NOMO-1 treated with dmso at 0.1 percent for 144 hours (cell line): ENCODE measurements at regions not wholly inside any gene's neighbourhood (a gene's known extent, or its start where the extent isn't known, plus 50 kb on each side); places are given as distances from the start of the nearest gene placed in this dataset.
"Not testable (repeated sequence)": the region's sequence is repeated elsewhere in the genome, so short reads cannot be mapped to it uniquely, and the experiment has no call there.

ENCODE experiments used
- DNase-seq: peaks from one replicate; lab custom pipeline; 2025; ENCODE audit not compliant: unreplicated experiment; lab: John Stamatoyannopoulos, UW

DNA sequence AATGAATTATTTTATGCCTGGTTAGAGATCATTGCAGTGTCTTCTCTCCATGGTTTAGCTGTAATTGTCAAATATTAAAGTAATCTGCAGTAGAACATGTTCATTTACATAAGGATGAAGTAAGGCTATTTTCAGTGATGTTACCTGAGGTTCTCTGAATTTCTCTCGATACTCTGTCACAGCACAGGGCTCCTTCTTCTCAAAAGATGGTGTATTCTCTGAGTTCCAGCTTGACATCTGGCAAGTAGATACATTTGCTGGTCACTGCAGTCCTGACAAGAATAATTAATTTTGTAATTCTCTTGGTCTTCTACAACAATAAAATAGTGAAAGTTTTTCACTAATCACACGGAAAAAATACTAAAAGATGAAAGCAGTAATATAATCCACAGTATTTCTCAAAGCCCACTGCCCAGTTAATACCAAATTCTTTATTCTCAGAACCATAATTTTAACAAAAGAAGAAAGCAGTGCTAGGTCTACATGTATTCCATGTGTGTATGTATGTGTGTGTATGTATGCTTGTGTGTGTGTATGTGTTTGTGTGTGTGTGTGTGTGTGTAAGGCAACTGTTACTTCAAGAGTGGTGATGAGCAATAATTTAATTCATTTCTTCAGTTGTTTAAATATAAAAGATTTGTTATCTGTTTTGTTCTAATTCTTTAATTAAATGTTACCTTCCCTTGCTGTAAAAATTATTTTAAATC, 1165.5 kb upstream of the SLC39A10 start:
- DNase-seq: no peak

DNA sequence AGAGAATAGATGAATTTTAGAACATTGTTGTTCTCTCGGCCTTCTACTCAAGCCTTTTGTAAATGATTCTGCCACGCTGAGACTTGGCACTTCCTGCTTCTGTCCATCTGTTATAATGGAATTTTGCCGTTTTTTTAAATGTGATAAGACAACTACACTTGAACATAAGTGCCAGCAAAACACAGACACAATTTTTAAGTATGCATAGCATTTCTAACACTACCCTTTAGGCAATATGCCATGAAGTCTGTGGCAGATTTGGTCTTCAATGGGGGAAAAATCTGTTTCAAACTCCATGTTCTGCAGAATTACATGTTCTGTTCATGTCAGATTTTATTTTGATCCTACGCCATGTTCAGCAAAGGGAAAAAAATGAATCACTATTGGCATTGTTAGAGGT, 1170.7 kb upstream of the SLC39A10 start:
- no peak for DNase-seq

DNA sequence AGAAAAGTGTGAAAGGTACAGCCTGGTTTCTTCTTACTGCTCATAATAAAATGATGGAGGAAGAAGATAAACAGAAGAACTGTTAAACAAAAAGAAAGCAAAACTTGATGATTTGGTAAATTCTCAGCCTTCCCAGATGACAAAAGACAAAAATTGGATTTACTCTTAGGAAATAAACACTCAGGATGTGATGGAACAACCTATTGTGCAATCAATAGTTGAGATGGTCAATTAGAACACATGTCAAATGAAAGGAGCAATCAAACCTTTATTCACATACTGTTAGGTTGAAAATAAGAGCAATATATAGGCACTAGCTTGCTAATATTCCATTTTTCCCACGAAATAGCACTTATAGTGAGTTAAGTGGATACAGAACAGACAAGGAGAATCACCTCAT, 1174.0 kb upstream of the SLC39A10 start:
- DNase-seq: no peak

DNA sequence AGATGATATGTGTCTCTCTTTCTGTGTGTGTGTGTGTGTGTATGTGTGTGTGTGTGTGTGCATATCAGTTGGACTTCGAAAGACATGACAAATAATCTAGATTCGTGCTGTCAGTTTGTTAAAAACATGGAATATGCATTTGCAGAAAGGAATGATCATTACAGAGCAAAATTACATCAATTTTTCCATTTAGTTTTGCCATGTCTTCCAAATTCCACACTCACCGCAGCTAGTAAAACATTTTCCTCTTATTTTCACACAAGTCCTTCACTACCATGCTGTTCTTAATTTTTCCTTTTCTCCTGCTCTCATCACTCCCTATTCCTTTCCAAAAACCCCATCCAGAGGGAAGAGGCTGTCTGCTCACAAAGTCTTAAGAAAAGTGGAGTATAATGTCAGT, 1191.4 kb upstream of the SLC39A10 start:
- DNase-seq: no peak

DNA sequence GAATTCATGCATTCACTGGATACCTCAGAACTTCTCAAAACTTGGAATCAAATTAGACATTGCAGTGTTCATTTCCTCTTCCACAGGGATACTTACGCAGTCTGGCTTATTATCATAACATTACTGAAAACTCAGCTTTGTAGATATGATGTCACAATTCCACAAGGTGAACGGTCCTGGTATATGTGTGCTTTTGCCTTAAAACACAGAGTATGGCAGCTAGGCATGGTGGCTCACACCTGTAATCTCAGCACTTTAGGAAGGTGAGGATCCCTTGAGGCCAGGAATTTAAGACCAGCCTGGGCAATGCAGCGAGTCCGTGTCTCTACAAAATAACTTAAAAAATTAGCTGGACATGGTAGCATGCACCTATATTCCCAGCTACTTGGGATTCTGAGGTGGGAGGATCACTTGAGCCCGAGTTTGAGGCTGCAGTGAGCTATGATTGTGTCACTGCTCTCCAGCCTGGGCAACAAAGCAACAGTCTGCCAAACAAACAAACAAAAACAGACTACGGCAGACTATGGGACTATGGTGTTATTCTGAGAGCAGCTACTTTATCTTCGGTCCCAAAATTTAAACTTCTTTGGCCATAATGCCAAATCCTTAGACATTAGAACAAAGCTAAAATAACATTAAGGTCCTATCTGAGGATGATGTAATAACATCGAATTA, 1191.9 kb upstream of the SLC39A10 start:
- no peak for DNase-seq

DNA sequence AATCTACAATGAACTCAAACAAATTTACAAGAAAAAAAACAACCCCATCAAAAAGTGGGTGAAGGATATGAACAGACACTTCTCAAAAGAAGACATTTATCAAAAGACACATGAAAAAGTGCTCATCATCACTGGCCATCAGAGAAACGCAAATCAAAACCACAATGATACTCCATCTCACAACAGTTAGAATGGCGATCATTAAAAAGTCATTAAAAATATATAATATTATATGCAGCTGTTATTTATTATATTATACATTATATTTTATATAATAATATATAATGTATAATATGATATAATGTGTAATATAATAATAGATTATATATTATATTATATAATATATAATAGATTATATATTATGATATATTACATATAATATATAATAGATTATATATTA, 1194.1 kb upstream of the SLC39A10 start:
- not testable (repeated sequence) for DNase-seq

DNA sequence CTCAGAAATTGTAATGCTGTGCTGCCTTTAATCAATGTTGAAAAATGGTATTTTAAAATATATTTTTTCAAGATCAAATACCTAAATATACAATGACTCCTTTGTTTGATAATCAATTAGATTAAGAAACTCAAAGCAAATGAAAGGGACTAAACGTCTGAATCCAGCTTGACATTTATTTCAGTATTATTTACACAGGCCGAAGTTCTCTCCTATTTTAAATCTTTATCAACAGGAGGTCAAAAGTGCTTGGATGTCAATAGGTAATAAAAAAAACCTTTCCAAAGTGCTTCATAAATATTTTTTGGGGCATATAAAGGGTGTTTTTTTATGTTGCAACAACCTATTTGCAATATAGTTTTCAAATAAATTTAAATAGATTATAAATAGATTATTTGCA, 1201.7 kb upstream of the SLC39A10 start:
- no peak for DNase-seq

DNA sequence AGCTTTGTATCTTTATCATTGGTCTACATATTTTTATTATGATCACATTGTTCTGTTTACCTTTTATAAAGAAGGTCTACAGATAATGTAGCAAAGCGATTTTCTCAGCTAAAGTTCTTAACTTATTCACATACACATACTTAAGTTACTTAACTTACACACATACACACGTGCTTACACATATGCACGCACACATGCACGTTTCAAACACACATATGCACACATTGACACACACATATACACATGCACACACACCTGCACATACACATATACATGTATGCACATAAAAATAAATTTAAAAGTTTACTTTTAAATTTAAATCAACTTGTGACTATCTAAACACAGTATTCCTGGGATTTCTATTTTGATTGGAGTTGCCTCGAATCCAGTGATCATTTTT, 1204.5 kb upstream of the SLC39A10 start:
- no peak for DNase-seq

DNA sequence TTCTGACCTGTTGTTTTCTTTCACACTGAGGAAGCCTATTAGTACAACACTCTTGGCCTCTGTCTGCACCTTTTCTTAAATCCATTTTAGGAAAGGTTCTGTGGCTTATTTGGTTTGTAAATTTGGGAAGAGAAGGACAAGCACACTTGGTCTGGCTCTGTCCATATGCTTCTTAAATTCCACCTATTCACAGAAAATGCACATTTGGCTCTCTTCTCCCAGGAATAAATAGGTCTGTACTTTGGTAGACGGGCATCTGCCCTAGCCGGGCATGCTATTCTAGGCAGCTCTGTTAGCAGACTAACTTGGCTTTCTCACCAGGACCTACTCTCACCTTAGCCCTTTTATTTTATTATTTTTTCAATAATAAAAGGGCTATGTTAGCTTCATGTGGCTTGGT, 1211.8 kb upstream of the SLC39A10 start:
- DNase-seq: no peak

DNA sequence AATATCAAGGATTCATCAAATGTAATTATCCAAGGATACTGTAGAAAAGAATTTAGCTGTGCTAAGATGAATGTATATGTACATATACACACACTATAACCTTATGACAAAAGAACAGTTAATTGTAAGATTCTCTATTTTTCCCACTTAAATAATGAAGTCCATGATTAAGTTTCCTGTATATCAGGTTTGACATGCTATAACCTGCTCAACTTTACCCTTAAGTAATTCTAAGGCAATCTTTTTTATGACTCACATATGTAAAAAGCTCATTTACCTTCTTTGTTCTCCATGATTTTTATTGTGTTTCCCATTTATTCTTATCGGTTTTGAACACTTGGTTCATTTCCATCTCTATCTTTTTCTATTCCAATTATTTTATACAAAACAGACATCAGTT, 1213.1 kb upstream of the SLC39A10 start:
- DNase-seq: no peak

DNA sequence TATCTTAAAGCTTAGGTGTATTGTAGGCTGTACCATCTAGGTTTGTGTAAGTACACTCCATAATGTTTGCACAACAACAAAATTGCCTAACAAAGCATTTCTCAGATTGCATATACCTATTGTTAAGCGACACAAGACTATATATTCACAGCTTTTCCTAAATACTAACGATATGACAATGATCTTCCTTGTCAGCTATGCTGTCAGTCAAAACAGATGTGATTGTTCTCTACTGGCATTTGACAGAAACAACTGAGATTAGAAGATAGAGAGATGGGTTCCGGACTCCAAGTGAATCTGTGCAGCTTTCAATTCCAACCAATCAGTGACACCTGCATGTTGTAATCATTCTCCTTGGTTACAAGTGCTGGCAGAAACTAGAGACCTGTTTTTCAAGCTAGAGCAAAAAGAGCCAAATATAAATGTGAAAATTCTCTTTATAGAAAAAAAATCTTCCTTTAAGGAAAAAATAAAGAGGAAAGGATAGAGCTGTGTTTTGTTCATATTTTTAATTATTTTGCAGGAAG, 1232.3 kb upstream of the SLC39A10 start:
- DNase-seq: no peak

DNA sequence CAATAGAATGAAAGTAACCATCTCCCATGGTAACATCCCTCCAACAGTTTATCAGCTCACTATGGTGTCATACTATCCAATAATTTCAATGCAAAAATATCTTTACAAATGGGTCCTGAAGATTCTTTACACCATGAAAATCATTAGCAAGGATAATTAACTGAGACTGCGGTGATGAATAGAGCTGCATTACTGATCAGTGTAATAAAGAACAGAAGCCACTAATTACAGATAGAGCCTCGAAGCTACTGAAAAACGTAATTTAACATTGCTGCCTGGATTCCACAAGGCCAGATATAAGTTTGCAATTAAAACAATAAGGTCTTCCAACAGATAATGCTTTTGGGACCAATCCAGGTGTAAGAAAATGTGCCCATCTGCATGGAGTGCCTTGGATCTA, 1245.8 kb upstream of the SLC39A10 start:
- DNase-seq: no peak

DNA sequence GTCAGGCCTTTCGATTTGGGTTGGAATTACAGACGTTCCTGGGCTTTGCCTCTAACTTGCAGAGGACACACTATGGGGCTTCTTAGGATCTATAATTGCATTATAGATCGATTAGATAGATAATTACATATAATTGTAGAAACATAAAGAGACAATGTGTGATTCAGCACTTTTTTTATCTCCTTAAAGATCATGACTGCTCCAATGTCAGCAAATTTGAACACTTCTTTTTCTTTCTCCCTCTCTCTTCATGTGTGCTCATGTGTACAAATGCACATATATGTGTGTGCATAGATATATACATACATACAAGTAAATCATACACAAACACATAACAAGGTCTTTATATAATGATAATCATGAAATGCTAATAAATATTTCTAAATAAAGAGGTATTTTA, 1261.2 kb upstream of the SLC39A10 start:
- DNase-seq: no peak

DNA sequence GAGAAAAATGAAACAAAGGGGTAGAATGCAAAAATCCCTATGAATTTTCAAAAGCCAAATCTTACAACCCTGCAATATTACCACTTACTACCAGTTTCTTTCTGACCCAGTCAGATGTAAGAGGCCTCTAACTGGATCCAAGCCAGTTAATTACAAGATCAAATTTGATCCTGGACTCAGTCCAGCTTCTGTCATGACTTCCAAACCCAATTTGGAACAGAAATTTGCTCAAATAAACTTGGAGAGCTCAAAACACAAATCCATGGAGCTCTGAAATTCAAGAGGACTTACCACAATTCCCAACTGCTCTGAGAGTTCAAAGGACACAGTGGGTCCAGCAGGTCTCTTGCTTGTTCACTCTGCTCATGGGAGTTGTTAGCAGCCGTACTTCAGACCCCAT, 1271.7 kb upstream of the SLC39A10 start:
- DNase-seq: no peak

DNA sequence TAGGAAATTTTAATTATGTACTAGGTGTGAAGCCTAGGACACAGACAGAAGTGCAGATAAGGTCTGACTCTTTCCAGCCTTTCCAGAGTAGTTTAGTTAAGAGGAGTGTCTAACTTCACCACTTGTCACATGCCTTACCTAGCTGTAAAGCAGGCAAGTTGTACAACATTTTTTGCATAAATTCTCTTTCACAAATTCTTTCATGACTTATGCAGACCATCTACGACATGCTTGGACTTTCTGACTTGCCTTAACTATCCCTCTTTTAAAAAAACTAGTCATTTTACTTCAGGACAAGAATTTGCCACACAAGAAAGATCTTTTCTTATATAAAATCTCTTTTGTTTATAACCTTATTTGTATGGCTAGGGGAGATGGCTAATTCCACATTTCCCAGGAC, 1273.6 kb upstream of the SLC39A10 start:
- no peak for DNase-seq

DNA sequence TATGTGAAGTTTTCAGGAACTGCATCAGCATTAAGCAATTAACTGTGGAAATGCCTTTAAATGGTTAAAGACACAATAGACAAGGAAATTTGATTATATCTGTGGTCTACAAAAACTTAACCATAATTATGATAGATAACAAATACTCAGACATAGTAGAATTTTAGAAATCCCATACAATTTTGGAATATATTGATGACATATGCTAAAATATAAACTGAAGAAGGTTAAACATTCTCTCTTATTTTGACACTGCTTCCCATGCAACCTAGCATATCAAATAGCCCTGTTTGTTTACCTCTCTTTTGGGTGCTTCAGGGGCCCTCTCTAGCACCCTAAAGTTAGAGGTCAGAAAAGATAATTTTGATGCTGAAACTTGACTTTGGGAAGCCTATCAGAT, 1274.8 kb upstream of the SLC39A10 start:
- no peak for DNase-seq

DNA sequence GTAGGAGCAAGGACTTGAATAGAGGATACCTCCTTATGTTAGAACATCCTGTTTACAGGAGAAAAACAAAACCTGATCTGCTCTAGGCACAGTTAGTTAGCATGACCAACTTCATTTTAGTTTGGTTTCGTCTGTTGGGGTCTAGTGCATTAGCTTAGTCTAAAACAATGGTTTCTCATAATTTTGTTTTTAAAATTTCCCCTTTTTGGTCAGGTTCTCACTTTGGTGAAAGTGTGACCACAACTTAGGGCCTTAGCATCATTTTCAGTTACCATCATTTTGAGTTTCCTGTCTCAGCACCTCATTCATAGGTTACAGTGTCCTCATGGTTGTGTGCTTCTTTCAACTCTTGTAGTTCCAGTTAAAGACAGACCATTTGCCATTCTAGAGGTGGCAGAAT, 1277.0 kb upstream of the SLC39A10 start:
- no peak for DNase-seq

DNA sequence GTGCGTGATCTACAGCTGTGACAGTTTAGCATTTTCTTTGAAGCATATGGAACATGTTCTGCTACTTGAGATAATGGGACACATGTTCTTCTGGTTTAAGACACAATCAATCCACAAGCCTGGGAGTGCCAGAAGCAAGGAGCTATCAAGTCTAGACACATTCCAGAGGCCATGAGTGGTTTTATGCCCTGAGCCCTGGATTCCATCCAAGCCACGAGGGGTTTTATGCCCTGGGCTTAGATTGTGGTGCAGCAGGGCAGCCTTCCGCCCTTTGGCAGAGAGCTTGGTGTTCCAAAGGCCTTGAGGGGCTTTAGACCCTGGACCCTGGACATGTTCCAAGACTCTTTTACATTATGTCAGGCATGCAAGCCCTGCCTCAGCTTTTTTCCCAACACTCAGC, 1289.6 kb upstream of the SLC39A10 start:
- not testable (repeated sequence) for DNase-seq

DNA sequence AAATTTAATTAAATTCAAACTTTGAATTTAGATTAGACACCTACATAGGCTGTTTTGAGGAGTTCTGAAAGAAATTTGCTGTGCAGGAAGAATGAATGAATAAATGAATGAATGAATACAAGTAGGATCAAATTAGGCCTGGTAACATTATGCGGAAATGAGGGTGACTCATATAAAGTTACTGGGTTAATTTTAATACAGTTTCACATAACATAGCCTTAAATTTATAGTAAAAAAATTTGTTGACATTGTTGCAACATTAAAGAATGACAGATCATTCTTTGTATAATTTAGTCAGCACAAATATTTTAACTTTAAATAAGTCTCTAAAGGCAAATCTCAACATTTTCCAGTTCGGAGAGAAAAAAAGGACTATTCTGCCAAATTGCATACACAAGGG, 1293.1 kb upstream of the SLC39A10 start:
- DNase-seq: no peak

DNA sequence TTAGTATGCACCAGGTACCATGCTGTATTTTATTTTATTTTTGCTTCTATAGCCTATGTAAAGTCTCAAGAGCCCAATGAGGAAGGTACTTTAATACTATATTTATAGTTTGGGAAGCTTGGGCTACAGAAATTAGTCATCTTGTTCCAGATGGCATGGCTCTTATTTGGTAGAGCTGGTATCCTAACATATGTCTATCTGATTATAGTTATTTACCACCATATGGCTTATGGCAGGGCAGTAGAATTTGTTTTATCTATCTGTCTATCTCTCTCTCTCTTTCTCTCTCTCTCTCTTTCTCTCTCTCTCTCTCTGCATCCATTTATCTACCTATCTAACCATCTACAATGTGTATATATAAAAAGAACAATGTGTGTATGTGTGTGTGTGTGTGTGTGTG, 1293.7 kb upstream of the SLC39A10 start:
- DNase-seq: no peak

DNA sequence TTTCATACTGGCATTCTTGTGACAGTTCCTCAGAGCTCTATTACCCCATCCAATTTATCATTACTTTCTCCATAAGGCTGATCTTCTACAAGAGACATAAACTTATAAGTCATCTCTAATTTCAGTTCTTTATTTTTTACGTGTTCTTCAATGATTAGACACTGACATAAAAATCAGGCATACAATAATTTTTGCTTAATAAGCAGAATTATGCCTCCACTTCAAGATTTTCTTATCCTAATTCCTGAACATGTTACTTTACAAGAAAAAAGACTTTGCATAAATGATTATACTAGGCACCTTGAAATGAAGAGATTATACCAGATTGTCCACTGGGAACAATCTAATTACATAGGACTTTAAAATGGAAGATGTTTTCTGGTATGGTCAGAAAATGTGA, 1304.5 kb upstream of the SLC39A10 start:
- no peak for DNase-seq

DNA sequence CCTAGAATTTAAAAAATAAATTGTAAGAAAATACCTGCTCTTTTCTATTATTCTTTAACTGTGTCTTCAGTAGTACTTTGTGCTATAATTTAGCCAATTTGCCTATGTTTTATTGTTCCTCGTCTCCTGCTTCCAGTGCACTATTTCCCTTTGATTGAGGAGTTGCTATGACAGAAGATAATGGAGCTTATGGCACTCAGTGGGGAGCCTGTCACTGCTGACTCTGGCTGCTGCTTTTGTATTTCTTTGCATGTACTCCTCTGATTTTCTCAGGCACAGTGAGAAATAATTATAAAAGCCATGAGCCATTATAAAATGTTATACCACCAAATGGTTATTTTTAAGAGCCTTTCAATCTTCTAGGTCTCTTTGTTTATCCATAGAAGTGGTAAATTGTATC, 1310.8 kb upstream of the SLC39A10 start:
- no peak for DNase-seq

DNA sequence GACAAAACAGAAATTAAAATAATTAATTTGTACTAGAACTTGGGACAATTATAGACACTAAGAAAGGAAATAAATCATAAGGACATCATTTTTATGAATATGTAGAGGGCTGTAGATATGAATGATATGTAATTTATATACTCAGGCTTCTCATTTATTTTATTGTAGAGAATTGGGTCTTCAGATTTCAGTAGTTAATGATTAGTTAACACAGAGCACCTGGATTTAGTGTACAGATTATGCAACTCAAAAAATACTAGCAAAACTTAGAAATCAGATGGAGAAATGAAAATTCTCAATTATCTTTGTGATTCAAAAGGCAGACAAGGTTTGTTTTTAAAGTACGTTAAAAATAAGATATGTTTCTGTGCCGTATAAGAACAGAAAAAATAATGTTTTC, 1311.7 kb upstream of the SLC39A10 start:
- DNase-seq: no peak
